ENCODE measurements at regions not wholly inside any gene's neighbourhood (a gene's known extent, or its start where the extent isn't known, plus 50 kb on each side); places are given as distances from the start of the nearest gene placed in this dataset.
"Not testable (repeated sequence)": the region's sequence is repeated elsewhere in the genome, so short reads cannot be mapped to it uniquely, and the experiment has no call there.

GRCh38 chr10:33861016-33861704 is 526.7 kb upstream of the NRP1 start:
- Histone ChIP-seq H3K4me3 (IDR thresholded peaks at IDR 0.05; ENCODE audit: insufficient read depth, low read depth, low read length) (no peak overlapping the region), H3K36me3 (ENCODE audit: insufficient read depth) (no peaks in the 10 kb centered on the region)
- no peak for TF ChIP-seq CTCF (conservative IDR thresholded peaks at IDR 0.05; ENCODE audit: low read depth, low read length)

GRCh38 chr10:33860552-33860951 is 526.1 kb upstream of the NRP1 start:
- H3K9ac ChIP-seq, result no peak overlapping the region
- H3K4me2 ChIP-seq, result no peak overlapping the region
- no peak overlapping the region for H3K4me3 ChIP-seq (IDR thresholded peaks at IDR 0.05; ENCODE audit: insufficient read depth, low read depth, low read length)
- no peak overlapping the region for H2AFZ ChIP-seq (ENCODE audit: low read depth)
- H4K20me1 ChIP-seq (ENCODE audit: insufficient read depth), result no peaks in the 10 kb centered on the region
- H3K79me2 ChIP-seq (ENCODE audit: insufficient read depth, low read depth), result no peaks in the 10 kb centered on the region
- TF ChIP-seq CTCF (conservative IDR thresholded peaks at IDR 0.05; ENCODE audit: low read depth, low read length), result no peak
- no peaks in the 10 kb centered on the region for H3K36me3 ChIP-seq (ENCODE audit: insufficient read depth)
- peaks cover 9% of the 10 kb centered on the region for H3K4me1 ChIP-seq (ENCODE audit: low read depth, poor library complexity, severe bottlenecking)
- H3K27ac ChIP-seq, result no peak overlapping the region
- H3K27me3 ChIP-seq (ENCODE audit: insufficient read depth, low read depth), result no peaks in the 10 kb centered on the region

More at GRCh38 chr10:33861016-33861704, 526.7 kb upstream of the NRP1 start:
- no peak overlapping the region for H2AFZ ChIP-seq (ENCODE audit: low read depth)
- no peaks in the 10 kb centered on the region for H4K20me1 ChIP-seq (ENCODE audit: insufficient read depth)
- H3K9ac ChIP-seq, result no peak overlapping the region
- H3K27ac ChIP-seq, result no peak overlapping the region
- peaks cover 9% of the 10 kb centered on the region for H3K4me1 ChIP-seq (ENCODE audit: low read depth, poor library complexity, severe bottlenecking)
- H3K4me2 ChIP-seq, result no peak overlapping the region
- no peaks in the 10 kb centered on the region for H3K79me2 ChIP-seq (ENCODE audit: insufficient read depth, low read depth)
- no peaks in the 10 kb centered on the region for H3K27me3 ChIP-seq (ENCODE audit: insufficient read depth, low read depth)

- no peak overlapping the region for H3K4me3 ChIP-seq (IDR thresholded peaks at IDR 0.05; ENCODE audit: insufficient read depth, low read depth, low read length)
- H2AFZ ChIP-seq (ENCODE audit: low read depth), result no peak overlapping the region
- no peaks in the 10 kb centered on the region for H4K20me1 ChIP-seq (ENCODE audit: insufficient read depth)
- H3K36me3 ChIP-seq (ENCODE audit: insufficient read depth), result no peaks in the 10 kb centered on the region
- H3K27ac ChIP-seq, result no peak overlapping the region
- TF ChIP-seq CTCF (conservative IDR thresholded peaks at IDR 0.05; ENCODE audit: low read depth, low read length), result no peak
- no peaks in the 10 kb centered on the region for H3K27me3 ChIP-seq (ENCODE audit: insufficient read depth, low read depth)
- peaks cover 9% of the 10 kb centered on the region for H3K4me1 ChIP-seq (ENCODE audit: low read depth, poor library complexity, severe bottlenecking)
- H3K79me2 ChIP-seq (ENCODE audit: insufficient read depth, low read depth), result no peaks in the 10 kb centered on the region
- no peak overlapping the region for H3K9ac ChIP-seq
- H3K4me2 ChIP-seq, result no peak overlapping the region
Observed at GRCh38 chr10:33859319-33860022, 525.0 kb upstream of the NRP1 start.

GRCh38 chr10:33858326-33858725 is 523.9 kb upstream of the NRP1 start:
- TF ChIP-seq CTCF (conservative IDR thresholded peaks at IDR 0.05; ENCODE audit: low read depth, low read length), result no peak
- Histone ChIP-seq H3K4me1 (ENCODE audit: low read depth, poor library complexity, severe bottlenecking) (peaks cover 9% of the 10 kb centered on the region), H3K36me3 (ENCODE audit: insufficient read depth) (no peaks in the 10 kb centered on the region), H2AFZ (ENCODE audit: low read depth) (no peak overlapping the region), H3K27me3 (ENCODE audit: insufficient read depth, low read depth) (no peaks in the 10 kb centered on the region), H4K20me1 (ENCODE audit: insufficient read depth) (no peaks in the 10 kb centered on the region), H3K4me3 (IDR thresholded peaks at IDR 0.05; ENCODE audit: insufficient read depth, low read depth, low read length) (no peak overlapping the region), H3K27ac (no peak overlapping the region), H3K4me2 (no peak overlapping the region), H3K79me2 (ENCODE audit: insufficient read depth, low read depth) (no peaks in the 10 kb centered on the region), H3K9ac (no peak overlapping the region)

- not testable (repeated sequence) for H3K4me1 ChIP-seq (ENCODE audit: low read depth, poor library complexity, severe bottlenecking); H3K79me2 ChIP-seq (ENCODE audit: insufficient read depth, low read depth); H3K9ac ChIP-seq; H2AFZ ChIP-seq (ENCODE audit: low read depth); H3K4me3 ChIP-seq (IDR thresholded peaks at IDR 0.05; ENCODE audit: insufficient read depth, low read depth, low read length); H3K36me3 ChIP-seq (ENCODE audit: insufficient read depth); H4K20me1 ChIP-seq (ENCODE audit: insufficient read depth); H3K27ac ChIP-seq; H3K4me2 ChIP-seq; H3K27me3 ChIP-seq (ENCODE audit: insufficient read depth, low read depth)
Observed at GRCh38 chr10:33853221-33853620, 518.8 kb upstream of the NRP1 start.

Data from KMS-11 (cell line).